Vagina (tissue), 2 donors: ENCODE measurements at regions not wholly inside any gene's neighbourhood (a gene's known extent, or its start where the extent isn't known, plus 50 kb on each side); places are given as distances from the start of the nearest gene placed in this dataset.

Experiments
- POLR2A ChIP-seq, 2 donors: fragments of 450-650 bp; IDR thresholded peaks; one replicate each; pipeline ENCODE4 v1.6.1; 2017; ENCODE audit warnings: antibody characterized with exemption in 2 of 2, mild to moderate bottlenecking in 2 of 2, moderate library complexity in 2 of 2
- TF ChIP-seq, protein P1 (sequence below), 3 experiments: fragments of 450-650 bp in 2 of 3; fragments of 200-600 bp in 1 of 3; sonication (generic) in 1 of 3; IDR thresholded peaks; one replicate each; pipeline ENCODE4 v1.5.1; 2017 to 2019; ENCODE audit warnings: antibody characterized with exemption in 3 of 3, mild to moderate bottlenecking in 2 of 3, moderate library complexity in 2 of 3

DNA sequence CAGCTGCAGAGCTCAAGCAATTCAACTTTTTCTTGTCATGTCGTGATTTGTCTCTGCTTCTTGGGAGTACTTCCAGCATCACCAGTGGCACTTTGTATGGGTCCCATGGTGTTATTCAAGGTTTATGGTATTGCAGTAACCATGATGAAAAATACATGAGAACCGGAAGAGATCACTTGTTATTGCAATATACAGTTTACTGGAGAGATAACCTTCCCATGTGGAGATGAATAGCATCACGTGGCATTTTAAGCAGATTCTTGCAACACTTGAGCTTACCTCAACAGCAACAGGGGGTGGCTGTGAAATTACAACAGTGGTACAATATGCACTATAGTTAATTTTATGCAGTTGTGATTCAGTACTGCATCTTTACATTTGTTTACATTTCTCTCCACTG, 97.4 kb downstream of the APOB start:
- TF ChIP-seq POLR2A (IDR thresholded peaks at IDR 0.05) = no peak
- TF ChIP-seq, protein P1, sequence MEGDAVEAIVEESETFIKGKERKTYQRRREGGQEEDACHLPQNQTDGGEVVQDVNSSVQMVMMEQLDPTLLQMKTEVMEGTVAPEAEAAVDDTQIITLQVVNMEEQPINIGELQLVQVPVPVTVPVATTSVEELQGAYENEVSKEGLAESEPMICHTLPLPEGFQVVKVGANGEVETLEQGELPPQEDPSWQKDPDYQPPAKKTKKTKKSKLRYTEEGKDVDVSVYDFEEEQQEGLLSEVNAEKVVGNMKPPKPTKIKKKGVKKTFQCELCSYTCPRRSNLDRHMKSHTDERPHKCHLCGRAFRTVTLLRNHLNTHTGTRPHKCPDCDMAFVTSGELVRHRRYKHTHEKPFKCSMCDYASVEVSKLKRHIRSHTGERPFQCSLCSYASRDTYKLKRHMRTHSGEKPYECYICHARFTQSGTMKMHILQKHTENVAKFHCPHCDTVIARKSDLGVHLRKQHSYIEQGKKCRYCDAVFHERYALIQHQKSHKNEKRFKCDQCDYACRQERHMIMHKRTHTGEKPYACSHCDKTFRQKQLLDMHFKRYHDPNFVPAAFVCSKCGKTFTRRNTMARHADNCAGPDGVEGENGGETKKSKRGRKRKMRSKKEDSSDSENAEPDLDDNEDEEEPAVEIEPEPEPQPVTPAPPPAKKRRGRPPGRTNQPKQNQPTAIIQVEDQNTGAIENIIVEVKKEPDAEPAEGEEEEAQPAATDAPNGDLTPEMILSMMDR (IDR thresholded peaks at IDR 0.05) = no peak
